ENCODE measurements at regions not wholly inside any gene's neighbourhood (a gene's known extent, or its start where the extent isn't known, plus 50 kb on each side); places are given as distances from the start of the nearest gene placed in this dataset.

GRCh38 chr10:42952349-42952748, 124.5 kb upstream of the RET start:
- Histone ChIP-seq H2BK5ac (ENCODE audit: low read depth, low read length, poor library complexity, severe bottlenecking) (no peak overlapping the region), H3K4me2 (ENCODE audit: low read depth, low read length) (no peak overlapping the region), H3K36me3 (ENCODE audit: control insufficient read depth, insufficient read depth, low read length) (no peaks in the 10 kb centered on the region), H2AFZ (replicated peaks; ENCODE audit: low read length, poor library complexity) (no peak overlapping the region), H2BK120ac (ENCODE audit: low read depth, low read length) (no peak overlapping the region), H4K8ac (ENCODE audit: low read depth in 2 of 2, low read length in 2 of 2) (no peak overlapping the region), H2BK20ac (ENCODE audit: low read depth, low read length) (no peak overlapping the region), H3K27me3 (ENCODE audit: control insufficient read depth, insufficient read depth, low read length) (peaks cover 18% of the 10 kb centered on the region), H2BK15ac (ENCODE audit: low read depth, low read length) (no peak overlapping the region), H3K4ac (ENCODE audit: low read depth, low read length) (no peak overlapping the region), H3K14ac (replicated peaks; ENCODE audit: low read depth, low read length) (no peak overlapping the region), H3K79me1 (ENCODE audit: low read depth in 1 of 2, low read length in 2 of 2) (no peaks in the 10 kb centered on the region), H3K18ac (ENCODE audit: low read depth, low read length) (no peak overlapping the region), H3K56ac (ENCODE audit: extremely low read depth, insufficient read depth, low read length) (no peak overlapping the region), H4K20me1 (ENCODE audit: insufficient read depth, low read length) (no peaks in the 10 kb centered on the region), H3K4me1 (ENCODE audit: control insufficient read depth, insufficient read depth, low read length) (no peaks in the 10 kb centered on the region), H4K5ac (ENCODE audit: low read depth, low read length) (no peak overlapping the region), H3K9me3 (ENCODE audit: control insufficient read depth, insufficient read depth, low read length) (no peaks in the 10 kb centered on the region), H3K9ac (ENCODE audit: low read depth, low read length) (no peak overlapping the region), H4K91ac (ENCODE audit: insufficient read depth, low read depth, low read length) (no peak overlapping the region), H2AK9ac (replicated peaks; ENCODE audit: low read depth, low read length, poor library complexity) (no peak overlapping the region), H3K4me3 (ENCODE audit: insufficient read depth, low read depth, low read length) (no peak overlapping the region), H3K9me1 (ENCODE audit: insufficient read depth, low read length) (no peaks in the 10 kb centered on the region), H3K27ac (ENCODE audit: insufficient read depth, low read length) (no peak overlapping the region), H2AK5ac (ENCODE audit: low read depth, low read length) (no peak overlapping the region), H3K23ac (ENCODE audit: low read depth, low read length) (no peak overlapping the region)
- peak; percentile 42; the same call in 1 of the 2 replicates for ATAC-seq (ENCODE audit: low read depth)
- no peak for DNase-seq
- no TSS peak for BruUV-seq (replicated peaks)
- no peak for TF ChIP-seq MAFK (IDR thresholded peaks at IDR 0.05; ENCODE audit: low read depth, low read length)
- WGBS, 2 experiments (ENCODE audit: extremely low coverage in 2 of 2, insufficient read length in 1 of 2), result 12% methylated on average over 8 of the region's 14 CpGs; no CpG with 5 or more reads in 1 of the 2 experiments
- ChIA-PET POLR2A (ENCODE audit: unreplicated experiment) (no interaction called here), CTCF (no interaction called here)
- intact Hi-C loops (cut with micrococcal nuclease) (no loop called here), dilution Hi-C loops (cut with HindIII; ENCODE audit: low sequenced_read_pairs, unreplicated experiment) (no loop called here), in situ Hi-C loops (cut with MboI; ENCODE audit: low sequenced_read_pairs) (no loop called here)

Data from IMR-90 (cell line).